SK-N-MC (cell line): ENCODE measurements at regions not wholly inside any gene's neighbourhood (a gene's known extent, or its start where the extent isn't known, plus 50 kb on each side); places are given as distances from the start of the nearest gene placed in this dataset.

ENCODE experiments used
- EZH2 ChIP-seq: fragments of 200-600 bp; sonication (generic); IDR thresholded peaks from one replicate; pipeline ENCODE4 v1.6.1; 2017; ENCODE audit warnings: antibody characterized with exemption
- POLR2AphosphoS5 ChIP-seq: IDR thresholded peaks from 2 replicates; pipeline ENCODE4 v1.6.1; 2012; ENCODE audit warnings: mild to moderate bottlenecking, low read depth, low read length, borderline replicate concordance

DNA sequence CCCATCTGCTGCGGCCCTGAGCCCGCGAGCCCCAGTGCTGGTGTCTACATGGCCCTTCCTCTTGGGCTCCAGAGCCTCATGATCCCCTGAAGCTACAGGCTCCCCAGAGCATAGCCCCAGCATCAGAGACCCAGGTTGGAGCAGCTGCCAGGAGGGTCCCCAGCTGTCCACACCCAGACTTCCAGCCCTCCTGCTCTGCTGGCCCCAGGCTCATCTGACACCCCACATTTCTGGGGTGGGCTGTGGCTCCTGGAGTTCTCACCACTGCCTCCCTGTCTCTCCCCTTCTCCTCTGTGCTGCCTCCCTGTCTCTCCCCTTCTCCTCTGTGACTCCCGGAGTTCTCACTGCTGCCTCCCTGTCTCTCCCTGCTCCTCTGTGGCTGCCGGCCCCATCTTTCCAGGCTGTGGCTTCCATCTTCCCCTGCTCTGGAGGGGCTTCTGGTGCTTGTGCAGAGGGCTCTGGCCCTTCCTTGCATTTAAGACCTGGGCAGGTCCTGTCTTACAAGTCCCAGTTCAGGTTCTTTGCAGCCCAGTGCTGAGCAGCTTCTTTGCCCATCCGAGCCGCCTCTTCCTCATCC, 108.1 kb downstream of the ERMARD start:
- TF ChIP-seq EZH2 (no peak), POLR2AphosphoS5 (no peak)
